T47D (cell line): ENCODE measurements at regions not wholly inside any gene's neighbourhood (a gene's known extent, or its start where the extent isn't known, plus 50 kb on each side); places are given as distances from the start of the nearest gene placed in this dataset.

Experiments used
- DNase-seq, 2 experiments: peaks; one replicate each; pipeline versions ENCODE4 v3.0.0 to v3.0.0-alpha.2; 2011 to 2012; ENCODE audit warnings: low read depth in 1 of 2, low spot score in 1 of 2
- JUND ChIP-seq: IDR thresholded peaks from 2 replicates; pipeline ENCODE4 v1.6.1; 2012; ENCODE audit warnings: low read depth
- in situ Hi-C: cut with HindIII; loops from 2 replicates; pipeline ENCODE4 v1.10.0; 2016; ENCODE audit warnings: low sequenced_read_pairs, low pct_unique_long_range_greater_than_20kb

GRCh38 chr19:31110336-31110735, 238.9 kb downstream of the TSHZ3 start:
- in situ Hi-C loops = no loop called here
- no peak for DNase-seq
- no peak for TF ChIP-seq JUND

DNA sequence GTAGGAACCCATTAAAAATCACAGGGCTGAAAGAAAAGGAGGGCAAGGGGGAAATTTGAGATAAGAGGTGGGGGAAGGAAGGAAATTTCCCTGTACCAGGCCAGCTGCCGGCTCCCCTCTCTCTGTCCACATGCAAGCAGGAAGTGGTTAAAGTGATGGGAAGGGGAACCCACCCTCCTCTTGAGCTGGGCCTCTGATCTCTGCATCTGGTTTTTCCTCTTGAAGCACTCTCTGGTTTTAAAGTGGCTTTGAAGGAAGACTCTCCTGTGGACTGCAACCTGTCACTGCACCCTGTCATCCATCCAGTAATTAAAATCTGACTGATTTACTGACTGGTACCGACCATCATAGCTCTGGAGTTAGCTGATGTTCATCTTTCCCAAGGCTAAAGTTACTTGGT, 239.6 kb downstream of the TSHZ3 start:
- no peak for DNase-seq
- in situ Hi-C loops = no loop called here
- no peak for TF ChIP-seq JUND

DNA sequence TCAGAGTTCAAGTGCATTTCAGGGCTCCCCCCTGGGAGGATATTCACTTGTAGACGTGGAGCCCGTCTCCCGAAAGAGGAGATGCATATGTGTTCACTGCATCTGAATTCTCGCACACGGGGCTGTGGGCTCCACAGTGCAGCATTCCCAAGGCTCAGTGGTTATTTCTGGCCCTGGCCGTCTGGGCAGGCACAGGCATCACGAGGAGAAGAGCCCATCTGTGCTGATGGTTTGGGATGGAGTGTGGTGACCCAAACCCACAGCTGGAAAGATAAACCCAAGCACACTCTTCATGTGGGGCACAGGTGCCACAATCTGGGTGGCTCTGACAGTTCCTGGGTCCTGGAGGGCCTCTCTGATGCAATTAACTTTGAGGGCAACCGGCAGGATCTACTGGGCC, 242.1 kb downstream of the TSHZ3 start:
- in situ Hi-C loops = no loop called here
- DNase-seq = no peak
- no peak for TF ChIP-seq JUND

- in situ Hi-C loops = no loop called here
- no peak for TF ChIP-seq JUND
- DNase-seq = no peak
These were observed 243.5 kb downstream of the TSHZ3 start for GRCh38 chr19:31105761-31106160.

DNA sequence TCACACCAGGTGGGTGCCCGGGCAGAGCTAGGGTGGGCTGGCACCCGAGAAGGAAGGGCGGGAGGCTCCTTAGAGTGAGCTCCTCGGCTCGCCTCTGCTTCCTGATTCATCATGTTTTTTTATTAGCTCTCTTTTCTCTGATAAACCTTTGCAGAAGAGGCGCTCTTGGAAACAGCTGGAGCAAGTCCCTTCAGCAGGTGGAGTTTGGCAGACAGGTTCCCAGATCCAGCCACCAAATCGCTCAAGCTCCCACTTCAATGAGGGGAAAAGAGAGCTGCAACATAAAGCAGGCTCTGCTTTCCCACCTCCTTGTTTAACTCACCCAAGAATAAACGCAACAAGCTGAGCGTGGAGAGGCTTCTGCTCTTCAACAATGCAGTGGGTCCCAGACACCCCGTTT, 244.8 kb downstream of the TSHZ3 start:
- no peak for TF ChIP-seq JUND
- in situ Hi-C loops = no loop called here
- no peak for DNase-seq

DNA sequence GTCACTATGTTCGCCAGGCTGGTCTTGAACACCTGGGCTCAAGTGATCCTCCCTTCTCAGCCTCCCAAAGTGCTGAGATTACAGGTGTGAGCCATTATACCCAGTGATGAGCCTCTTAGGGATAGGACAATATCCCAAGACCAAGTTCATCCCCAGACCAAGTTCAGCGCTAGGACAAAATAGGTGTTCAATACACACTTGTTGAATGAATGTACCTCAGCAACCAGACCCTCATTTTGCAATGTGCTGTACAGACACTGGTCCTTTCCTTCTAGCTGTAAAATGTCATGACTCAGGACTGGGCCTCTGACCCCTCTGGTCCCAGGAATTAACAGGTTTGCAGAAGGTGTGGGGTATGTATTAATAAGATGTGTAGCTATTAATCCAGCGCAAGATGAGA, 246.0 kb downstream of the TSHZ3 start:
- in situ Hi-C loops = no loop called here
- DNase-seq = no peak
- TF ChIP-seq JUND = no peak

DNA sequence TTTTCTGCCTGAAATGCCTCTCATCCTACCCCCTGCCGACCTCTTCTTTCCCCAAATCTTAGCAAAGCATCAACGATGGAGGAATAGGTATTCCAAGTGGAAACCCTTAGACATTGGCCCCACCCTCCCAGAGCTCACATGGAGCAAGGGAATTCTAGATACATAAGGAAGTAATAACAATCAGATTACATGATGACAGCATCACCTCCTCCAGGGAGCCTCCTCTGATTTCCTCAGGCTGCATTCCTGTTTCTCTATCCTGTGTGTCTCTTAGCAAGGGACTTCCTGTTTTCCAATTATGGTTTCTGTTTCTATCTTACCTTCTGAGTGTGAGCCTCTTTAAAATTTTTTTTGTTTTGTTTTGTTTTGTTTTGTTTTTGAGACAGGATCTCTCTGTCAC, 246.6 kb downstream of the TSHZ3 start:
- in situ Hi-C loops = no loop called here
- DNase-seq = no peak
- no peak for TF ChIP-seq JUND

- in situ Hi-C loops = no loop called here
- DNase-seq = no peak
- TF ChIP-seq JUND = no peak
These were observed 248.3 kb downstream of the TSHZ3 start for GRCh38 chr19:31100981-31101380.

DNA sequence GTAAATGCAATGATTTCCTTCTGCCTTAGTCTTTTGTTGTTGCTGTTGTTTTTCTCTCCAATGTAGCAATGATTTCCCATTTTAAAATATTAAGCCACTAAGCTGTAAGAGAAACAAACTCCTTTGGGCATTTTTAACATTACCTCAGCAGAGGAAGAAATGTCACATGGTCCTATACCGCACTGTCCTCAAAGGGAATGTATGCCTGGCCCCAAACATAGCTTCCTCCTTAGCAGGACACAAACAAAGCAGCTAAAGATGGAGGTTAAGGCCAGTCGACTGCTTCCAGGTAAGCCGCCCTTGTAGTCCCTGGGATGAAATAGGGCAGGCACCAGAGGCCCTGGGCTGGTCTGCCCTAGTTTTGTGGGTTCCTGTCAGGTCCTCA, 249.0 kb downstream of the TSHZ3 start:
- in situ Hi-C loops = no loop called here
- TF ChIP-seq JUND = no peak

GRCh38 chr19:31099515-31100205, 249.6 kb downstream of the TSHZ3 start:
- DNase-seq = no peak
- in situ Hi-C loops = no loop called here
- TF ChIP-seq JUND = no peak

More for the DNA sequence above, 249.0 kb downstream of the TSHZ3 start:
- no peak for DNase-seq

DNA sequence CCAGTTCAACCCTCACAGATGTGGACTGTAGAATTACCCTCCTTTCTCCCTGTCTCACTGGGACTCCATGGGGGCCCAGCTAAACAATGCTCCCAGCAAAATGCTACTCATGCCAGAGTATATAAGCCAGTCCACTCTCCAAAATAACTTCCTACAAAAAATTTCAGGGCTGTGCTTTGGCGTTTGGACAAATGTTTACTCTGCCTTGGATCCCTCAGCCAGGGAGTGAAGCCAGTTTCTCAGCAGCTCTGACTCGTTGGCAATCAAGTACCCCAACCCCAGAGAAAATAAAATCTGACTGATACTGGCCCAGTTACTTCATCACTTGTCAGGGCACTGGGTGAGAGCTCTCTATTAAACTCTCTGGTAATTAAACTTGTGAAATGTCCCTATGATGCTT, 250.4 kb downstream of the TSHZ3 start:
- no peak for DNase-seq
- in situ Hi-C loops = no loop called here
- no peak for TF ChIP-seq JUND

- in situ Hi-C loops = no loop called here
- no peak for DNase-seq
- no peak for TF ChIP-seq JUND
These were observed 252.2 kb downstream of the TSHZ3 start for GRCh38 chr19:31096935-31097545.

GRCh38 chr19:31096062-31096830, 253.0 kb downstream of the TSHZ3 start:
- TF ChIP-seq JUND = no peak
- in situ Hi-C loops = no loop called here
- no peak for DNase-seq
